ENCODE measurements at regions not wholly inside any gene's neighbourhood (a gene's known extent, or its start where the extent isn't known, plus 50 kb on each side); places are given as distances from the start of the nearest gene placed in this dataset.
"Not testable (repeated sequence)": the region's sequence is repeated elsewhere in the genome, so short reads cannot be mapped to it uniquely, and the experiment has no call there.

DNA sequence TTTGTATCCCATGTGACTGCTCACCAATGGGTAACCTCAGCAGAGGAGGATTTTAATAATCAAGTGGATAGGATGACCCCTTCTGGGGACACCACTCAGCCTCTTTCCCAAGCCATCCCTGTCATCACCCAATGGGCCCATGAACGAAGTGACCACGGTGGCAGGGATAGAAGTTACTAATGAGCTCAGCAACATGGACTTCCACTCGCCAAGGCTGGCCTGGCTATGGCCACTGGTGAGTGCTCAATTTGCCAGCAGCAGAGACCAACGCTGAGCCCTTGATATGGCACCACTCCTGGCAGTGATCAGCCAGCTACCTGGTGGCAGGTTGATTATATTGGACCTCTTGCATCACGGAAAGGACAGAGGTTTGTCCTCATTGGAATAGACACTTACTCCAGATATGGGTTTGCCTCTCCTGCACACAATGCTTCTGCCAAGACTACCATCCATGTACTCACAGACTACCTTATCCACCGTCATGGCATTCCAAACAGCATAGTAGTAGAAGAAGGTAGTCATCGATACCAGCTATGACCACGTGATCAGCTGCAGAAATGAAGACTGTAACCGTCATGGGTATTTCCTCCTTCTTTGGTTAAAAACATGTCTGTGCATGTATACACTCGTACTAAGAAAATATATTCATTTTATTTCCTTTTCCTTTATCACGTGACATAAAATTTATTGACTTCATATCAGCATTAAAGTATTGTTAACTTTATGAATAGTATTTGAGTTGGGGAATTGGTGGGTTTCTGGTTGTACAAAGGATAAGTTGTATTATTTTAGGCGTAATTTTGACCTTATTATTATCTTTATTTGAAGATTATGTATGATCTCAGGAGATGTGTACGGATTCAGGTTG, 562.6 kb downstream of the PTPRU start:
- DNase-seq: no peak

DNA sequence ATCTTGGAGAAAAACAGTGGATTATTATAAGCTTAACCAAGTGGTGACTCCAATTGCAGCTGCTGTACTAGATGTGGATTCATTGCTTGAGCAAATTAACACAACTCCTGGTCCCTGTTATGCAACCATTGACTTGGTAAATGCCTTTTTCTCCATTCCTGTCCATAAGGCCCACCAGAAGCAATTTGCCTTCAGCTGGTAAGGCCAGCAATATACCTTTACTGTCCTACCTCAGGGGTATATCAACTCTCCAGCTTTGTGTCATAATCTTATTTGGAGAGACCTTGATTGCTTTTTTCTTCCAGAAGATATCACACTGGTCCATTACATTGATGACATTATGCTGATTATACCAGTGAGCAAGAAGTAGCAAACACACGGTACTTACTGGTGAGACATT, 560.8 kb downstream of the PTPRU start:
- not testable (repeated sequence) for DNase-seq

DNA sequence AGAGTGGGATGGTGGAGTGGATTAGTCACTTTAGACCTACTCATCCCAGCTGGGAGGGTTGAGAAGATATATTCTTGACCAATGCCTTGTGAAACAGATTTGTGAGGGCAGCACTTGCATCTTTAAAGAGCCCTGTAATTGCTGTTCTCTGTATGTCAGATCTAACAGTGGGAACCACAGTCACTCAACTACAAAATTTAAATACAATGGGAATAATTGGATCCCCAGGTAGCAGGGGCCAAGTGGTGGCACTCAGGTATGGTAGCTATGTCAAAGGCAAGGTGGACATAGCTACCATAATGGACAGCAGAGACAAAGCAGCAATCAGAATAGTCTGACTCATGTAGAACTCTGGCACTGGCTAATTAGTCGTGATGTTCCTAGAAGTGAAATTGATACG, 559.6 kb downstream of the PTPRU start:
- not testable (repeated sequence) for DNase-seq

DNA sequence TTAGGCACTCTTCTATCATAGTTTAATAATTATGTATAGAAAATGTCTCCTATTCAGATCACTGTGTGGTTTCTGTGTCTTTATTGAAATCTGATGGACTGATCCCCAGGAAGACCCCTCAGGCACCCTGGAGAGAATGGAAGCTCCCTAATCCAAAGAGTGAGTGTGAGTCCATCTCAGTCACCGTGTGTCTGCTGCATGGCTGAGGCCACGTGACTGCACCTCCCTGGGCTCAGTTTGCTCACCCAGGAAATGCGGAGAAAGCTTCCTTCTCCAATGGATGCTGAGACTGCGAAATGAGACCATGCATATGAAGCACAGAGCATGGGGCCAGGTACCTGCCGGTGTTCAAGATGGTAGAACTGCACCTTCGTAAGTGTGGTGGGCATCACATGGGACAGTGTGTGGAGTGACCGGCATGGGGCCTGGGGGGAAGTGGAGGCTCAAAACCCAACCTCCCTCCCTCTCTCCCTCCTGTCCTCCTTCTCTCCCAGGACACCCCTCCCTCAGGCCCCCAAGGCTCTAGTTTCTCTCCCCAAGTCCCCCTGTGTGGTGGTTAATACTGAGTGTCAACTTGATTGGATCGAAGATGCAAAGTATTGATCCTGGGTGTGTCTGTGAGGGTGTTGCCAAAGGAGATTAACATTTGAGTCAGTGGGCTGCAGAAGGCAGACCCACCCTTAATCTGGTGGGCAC, 557.5 kb downstream of the PTPRU start:
- DNase-seq: no peak

DNA sequence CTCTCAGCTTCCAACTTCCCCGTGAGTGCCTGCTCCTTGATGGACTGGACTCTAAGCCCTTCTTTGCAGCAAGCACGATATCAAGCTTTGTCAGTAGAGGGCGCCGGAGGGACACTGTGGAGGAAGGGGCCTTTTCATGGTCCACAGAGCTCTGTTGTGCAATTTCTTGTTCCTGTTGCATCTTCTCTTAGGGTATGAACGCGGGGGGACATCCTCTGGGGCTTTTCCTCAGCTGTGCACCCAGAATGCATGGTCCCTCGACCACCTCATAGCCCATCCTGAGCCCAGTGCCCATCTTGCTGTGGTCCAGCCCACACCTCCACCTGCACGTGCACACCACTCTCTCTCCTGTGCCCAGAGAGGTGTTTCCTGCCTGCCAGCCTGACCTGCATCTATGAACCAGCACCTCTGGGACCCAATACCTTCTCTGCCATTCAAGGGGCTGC, 556.8 kb downstream of the PTPRU start:
- peak; percentile 17 for DNase-seq

DNA sequence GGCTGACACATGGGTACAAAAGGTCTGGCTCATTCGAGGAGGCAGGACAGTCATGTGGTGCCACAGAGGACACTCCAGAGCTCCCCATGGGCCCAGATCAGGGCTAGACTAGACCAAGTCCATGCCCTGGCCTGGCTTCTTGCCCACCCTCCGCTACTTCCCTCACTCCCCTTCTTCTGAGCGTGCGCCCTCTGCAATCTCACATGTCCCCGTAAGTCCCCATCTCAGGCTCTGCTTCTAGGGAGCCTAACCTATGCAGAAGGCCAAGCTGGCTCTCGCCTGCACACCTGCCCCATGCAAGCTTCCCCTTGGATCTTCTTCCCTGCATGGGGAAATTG, 553.6 kb downstream of the PTPRU start:
- no peak for DNase-seq

DNA sequence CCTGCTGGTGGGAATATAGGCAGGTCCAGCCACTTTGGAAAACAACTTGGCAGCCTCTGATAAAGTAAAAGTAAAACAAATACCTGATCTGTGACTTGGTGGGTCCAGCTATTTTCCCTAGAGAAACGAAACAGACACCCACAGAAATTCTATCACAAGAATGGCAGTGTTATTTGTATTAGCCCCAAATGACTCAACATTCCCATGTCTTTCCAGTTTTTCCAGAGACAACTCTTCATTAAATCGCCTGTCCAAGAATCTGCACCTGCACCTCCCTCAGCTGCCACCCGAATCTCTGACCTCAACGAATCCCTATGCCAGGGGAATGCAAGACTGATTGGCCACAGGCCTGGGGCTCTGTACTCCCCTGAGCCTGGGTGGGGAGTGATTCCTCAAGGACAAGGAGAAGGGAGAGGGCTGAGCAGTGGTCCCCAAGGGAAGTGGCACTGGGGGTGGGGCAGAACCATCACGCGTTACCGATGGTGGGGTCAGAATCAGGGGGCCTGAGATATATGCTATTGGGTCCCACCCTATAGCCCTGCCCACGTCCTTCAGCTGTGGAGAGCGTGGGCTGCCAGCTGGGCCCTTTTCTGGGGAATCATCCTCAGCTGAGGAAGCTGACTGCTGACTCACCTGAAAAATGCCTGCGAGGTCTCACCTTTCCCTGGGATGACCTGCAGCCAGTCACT, 553.0 kb downstream of the PTPRU start:
- no peak for DNase-seq

DNA sequence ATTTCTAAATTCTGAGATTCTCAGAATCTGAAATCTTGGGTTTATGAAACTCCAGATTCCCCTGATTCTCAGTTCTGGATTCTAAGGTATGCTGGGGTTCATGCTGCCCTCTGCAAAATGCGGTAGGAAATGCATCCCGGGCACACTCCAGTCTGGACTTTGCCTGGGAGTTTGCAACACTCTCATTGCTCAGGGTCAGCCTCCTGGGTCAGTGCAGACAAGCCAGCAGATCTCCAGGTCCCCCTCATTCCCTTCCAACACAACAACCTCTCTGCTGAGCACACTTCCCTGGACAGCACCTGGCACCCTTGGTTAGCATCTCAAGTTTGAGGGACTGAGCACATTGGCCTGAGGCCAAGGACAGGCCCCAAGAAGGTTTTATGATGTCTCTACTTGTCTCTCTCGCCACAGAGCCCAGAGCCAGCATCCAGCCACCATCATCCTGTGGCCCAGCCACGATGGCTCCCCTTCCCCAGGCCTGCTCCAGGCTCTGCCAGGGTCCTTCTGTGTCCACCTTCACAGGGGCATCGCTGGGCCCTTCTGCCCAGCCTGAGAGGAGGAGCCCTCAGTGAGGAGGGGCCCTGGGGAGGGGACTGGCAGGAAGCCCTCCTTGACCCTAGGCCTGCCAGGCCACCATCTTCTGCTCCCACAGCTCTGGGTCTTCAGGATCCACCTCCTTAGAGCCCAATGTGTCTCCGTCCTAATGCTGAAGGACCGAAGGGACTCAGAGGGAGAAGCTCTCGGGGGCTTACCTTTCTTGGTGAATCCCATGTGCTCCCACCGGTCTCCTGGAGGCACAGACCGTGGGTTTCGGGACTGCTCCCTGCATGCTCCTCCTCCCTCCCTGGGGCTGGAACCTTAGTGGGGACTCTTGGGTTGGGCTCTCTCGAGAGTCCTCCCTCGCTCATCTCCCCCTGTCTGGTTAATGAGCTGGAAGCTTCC, 550.7 kb downstream of the PTPRU start:
- no peak for DNase-seq

DNA sequence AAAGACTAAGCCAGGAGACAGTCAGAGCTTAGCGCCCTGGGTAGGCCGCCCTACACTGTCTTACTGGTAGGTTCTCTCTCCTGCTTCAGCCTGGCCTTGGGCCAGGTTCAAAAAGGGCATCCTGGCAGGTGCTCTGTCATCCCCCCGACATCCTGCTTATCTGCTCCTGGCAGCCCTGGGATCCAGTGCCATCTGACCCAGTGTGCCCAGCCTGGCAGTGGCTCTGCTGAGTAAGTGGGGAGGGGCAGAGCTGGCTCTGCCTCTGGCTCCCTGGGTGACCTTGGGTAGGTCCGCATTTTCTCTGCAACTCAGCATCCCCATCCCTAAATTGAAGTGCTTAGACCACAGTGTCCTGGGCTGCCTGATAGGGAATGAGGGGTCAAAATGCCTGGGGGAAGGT, 549.9 kb downstream of the PTPRU start:
- no peak for DNase-seq

DNA sequence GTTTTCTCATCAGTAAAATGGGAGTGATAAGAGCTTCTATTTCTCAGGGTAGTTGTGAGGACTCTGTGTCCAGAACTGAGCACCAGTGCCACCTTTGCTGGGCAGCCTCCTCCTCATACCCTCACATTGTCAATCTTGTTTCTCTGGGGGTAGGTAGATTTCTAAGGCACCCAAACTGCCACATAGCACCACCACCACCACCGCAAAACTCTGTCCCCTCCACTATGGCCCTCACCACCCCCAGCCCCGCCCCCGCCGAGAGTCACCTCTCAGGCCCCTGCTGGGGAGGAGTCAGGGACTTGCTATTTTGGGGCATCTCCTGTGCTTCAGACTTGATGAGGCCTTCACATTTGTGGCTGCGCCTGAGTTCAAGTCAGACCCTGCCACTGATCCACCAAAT, 549.2 kb downstream of the PTPRU start:
- DNase-seq: no peak

DNA sequence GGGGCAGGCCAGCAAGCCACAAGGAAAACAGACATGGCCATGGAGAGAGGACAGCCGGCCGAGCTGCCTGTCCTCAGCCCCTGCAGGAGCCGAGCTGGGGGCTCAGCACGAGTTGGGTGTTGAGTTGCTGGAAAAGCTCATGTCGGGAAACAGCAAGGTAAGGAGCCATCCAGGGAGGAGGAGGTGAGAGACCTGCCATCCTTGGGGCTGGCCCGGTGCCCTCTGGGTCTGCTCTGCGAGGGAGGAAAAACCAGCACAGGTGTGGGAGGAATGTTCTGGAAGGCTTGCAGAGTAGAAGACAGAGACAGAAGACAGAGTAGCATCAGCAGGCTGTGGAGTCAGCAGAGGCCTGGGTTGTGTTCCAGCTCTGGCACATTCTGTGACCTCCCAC, 548.8 kb downstream of the PTPRU start:
- DNase-seq: no peak

DNA sequence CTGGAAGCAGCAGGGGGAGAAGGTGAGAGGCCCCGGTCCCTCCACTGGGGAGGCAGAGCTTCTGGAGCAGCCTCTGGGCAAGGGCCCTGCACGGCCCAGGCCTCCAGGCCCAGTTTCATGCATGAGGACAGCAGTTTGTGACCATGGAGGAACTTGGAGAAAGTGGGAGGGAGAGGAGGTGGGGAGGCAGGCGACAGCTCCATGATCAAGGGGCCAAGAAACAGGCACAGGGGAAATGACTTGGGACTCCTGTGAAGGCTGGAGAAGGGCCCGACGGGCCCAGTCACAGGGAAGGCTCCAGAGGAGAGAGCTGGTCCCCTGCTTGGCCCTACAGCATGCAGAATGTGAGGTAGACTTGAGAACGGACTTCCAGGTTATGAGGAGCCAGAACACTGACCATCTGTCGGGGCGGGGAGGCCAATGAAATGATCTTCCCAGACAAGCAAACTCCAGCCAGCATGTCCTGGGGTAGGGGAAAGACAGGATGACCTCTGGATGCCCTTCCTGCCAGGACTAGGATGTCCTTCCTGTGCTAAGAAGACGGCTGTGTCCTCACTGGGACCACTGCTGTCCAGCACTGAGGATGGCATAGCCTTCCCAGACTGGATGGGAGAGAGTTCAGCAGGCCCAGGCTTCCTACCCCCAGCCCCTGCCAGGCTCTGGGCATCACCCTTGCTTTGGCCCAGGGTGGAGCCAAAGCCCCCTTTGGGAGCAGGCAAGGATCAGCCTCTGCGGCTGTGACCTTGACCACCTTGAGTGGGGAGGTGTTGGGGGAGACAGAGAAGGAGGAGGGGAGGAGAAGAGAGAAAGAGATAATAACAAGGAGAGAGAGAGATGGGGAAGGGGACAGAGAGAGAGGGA, 548.2 kb downstream of the PTPRU start:
- DNase-seq: no peak

DNA sequence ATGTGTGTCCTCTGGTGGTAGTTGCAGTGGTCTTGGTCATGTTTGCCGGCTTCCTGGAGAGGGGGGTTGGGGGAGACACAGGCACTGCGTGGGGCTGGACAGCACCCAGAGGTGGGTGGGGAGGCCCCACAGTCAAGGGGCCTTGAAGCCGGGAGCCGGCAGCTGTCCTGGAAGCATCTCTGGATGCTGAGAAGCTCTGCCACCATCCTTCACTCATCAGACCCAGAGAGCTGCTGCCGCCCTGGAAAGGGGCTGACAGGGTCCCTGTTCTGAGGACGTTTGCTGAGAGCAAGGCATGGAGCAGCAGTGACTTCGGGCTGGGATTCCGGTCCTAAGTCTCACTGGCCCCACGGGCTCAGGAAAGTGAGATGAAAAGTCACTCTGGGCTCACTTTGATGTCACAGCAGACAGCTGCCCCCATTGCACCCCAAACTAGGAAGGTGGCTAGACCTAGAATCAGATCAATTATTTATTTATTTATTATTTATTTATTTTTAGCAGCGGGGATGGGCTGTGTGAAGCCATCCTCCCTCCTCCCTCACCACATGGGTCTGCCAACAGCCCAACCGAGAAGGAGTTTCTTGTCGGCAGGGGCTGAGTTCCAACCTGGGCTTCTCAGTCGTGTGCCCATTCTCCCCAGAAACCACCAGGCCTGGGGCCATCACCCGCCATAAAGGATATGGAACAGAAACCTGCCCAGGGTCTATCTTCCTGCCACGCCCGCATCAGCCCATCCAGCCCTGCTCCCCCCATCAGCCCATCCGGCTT, 547.4 kb downstream of the PTPRU start:
- no peak for DNase-seq

DNA sequence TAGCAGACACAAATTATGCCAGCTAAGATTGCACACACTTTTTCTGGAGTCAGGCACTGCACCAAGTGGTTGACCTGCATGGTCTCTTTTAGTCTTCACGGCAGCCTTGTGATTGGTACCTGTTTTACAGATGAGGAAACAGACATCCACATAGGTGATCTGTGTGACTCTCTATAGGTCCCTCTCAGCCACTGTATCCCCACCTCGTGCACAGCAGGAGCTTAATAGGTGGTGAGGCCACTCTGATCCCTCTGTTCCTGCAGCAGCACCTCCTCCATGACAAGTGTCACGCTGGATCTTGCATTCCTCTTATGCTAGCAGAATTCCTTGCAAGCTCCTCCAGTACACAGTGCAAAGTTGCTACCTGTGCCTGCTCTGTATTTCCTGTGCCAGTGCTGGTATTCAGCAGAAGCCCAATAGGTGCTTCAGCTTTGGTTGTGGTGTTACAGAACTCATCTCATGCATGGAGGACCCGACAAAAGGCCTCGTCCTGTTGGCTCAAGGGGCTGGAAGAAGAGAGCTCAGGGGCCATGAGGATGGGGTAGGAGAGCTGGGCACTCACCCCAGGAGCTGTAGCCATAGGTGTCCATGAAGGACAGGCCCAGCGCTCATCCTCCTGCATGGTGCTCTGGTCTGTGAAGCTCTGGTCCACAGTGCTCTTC, 546.7 kb downstream of the PTPRU start:
- no peak for DNase-seq

DNA sequence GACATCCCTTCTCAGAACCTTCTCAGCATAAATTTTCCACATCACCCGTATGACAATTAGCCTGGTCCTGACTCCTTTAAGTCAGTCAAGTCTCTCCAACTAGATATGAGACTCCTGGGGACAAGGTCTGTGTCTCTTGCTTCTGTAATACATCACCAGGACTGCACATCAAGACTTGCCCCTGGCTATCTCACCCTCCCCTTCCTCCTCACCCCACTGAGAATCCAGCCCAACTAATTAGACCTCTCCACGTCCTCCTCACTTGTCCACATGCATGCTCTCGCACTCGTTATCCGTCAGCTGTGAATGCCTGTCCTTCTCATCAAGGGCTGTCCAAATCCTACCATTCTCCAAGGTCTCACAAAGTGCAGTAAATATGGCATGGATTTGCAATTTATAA, 542.8 kb downstream of the PTPRU start:
- no peak for DNase-seq

DNA sequence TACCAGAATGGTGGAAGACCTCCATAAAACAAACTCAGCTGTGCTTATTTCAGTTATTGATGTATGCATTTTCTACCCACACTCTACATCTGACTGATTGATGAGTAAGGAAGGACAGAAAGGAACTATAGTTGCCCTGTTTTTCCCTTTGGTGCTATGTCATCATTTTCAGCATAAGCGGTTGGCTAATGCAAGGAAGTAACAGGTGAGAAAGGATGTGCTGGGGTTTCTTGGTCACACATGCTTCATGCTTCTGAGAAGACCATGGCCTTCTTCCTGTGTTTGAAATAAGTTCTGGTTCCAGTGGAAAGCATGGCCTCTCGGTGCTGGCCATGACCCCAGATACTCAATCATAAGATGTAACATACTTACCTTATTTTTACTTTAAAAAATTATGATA, 541.2 kb downstream of the PTPRU start:
- no peak for DNase-seq

DNA sequence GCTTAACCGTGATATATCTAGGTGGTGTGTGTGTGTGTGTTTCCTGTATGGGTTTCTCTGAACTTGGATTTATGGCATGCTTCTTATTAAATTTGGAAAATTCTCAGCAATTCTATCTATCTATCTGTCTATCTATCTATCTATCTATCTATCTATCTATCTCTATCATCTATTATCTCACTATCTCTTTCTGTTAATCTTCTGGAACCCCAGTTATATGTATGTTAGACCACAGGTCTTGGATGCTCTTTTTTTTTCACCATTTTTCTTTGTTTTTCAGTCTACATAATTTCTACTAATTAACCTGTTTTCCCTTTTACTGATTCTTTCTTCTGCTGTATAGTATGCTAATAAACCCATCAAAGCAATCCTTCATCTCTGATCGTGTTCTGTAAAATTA, 538.0 kb downstream of the PTPRU start:
- DNase-seq: no peak

DNA sequence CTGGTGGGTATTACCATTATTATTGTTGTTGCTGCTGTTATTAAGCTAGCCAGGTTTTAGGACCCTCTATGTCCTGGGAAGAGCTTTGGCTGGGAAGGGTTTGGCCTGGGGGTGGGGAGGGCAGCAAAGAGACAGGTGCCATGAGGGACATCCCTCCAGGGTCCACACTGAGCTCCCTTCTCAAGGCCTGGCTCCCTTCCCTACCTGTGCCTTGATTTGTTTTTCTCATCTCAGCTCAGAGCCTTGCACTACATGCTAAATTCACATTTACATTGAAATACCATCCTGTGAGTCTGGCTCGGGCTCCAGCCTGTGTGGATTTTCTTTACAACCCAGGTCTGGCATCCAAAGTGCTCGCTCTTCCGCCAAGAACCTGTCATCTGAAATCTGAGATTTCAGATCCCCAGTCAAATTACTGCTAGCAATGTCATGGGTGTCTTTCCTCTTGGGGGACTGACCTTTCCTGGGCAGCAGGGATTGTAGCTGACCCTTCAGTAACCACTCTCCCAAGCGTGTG, 536.3 kb downstream of the PTPRU start:
- DNase-seq: no peak

DNA sequence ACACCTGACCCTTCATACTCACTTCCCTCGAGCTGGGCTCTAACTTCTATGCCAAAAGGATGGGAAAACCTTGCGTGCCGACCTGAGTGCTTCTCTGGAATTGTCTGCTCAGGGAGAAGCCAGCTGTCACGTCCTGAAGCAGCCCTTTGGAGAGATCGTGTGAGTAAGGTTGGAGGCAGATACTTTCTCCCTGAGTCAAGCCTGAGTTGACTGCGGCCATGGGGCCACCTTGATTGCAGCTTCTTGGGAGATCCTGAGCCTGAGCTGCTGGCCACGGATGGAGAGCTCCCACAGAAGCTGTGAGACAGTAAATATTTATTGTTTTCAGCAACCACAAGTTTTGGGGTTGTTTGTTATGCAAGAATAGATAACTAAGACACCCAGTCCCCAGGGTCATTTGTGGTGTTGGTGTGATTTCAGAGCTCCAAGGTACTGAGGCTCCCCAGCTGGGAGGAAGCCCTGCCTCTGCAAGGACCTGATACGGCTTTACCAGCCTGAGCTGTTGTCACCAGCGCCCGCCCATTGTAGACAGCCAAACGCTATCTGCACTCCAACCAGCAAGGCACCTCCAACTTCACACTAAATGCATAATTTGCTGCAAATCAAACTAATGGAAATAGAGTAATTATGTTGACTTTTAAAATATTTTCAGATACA, 531.6 kb downstream of the PTPRU start:
- no peak for DNase-seq
